K562 (cell line): ENCODE measurements at regions not wholly inside any gene's neighbourhood (a gene's known extent, or its start where the extent isn't known, plus 50 kb on each side); places are given as distances from the start of the nearest gene placed in this dataset.

ENCODE experiments used
- ATAC-seq: fragments of 200-7000 bp; cut with Tn5 transposase; 3 replicates; pipeline ENCODE4 v1.9.1; 2020; ENCODE audit warnings: moderate library complexity
- BruUV-seq: library from RNA; stranded (reverse); fragments of 400-500 nt; replicated peaks from 2 replicates; lab custom pipeline; 2021; lab: Mats Ljungman, UMichigan
- CTCF ChIA-PET: fragments of 300-600 bp; formaldehyde crosslinking; extraction: SDS; loops from one replicate; lab custom pipeline; 2021; ENCODE audit warnings: low intra/inter-chr PET ratio; lab: Yijun Ruan, JAX
- POLR2A ChIA-PET: fragments of 300-600, 350-650 bp; sonication (Branson Sonifier 250); formaldehyde crosslinking; extraction: SDS; loops from one replicate; lab custom pipeline; 2021; ENCODE audit warnings: antibody characterized with exemption, inconsistent platforms; lab: Yijun Ruan, JAX
- DNase-seq, 4 experiments: peaks; one replicate each; pipeline versions ENCODE4 v3.0.0 to v3.0.0-alpha.2; 2011 to 2018; ENCODE audit warnings: low spot score in 3 of 4, mixed read lengths in 3 of 4; ENCODE audit errors: extremely low read depth in 1 of 4
- FAIRE-seq: peaks from 2 replicates; lab custom pipeline; 2011; peaks lifted over from hg19 to GRCh38; lab: Jason Lieb, UNC
- H2AFZ ChIP-seq: 2 replicates; pipeline ENCODE4 v1.6.0; 2011; ENCODE audit warnings: low read depth, low read length, control low read depth, inconsistent platforms
- H3K27ac ChIP-seq: fragments of 200-600 bp; 3 replicates; pipeline ENCODE4 v1.8.0; 2011; ENCODE audit warnings: low read depth, mild to moderate bottlenecking, control low read depth, inconsistent platforms, low read length, moderate library complexity, mixed read lengths; ENCODE audit errors: extremely low read depth
- H3K27me3 ChIP-seq, 2 experiments: fragments of 300-600 bp in 1 of 2; 2 replicates in 1 of 2; 3 replicates in 1 of 2; pipeline versions ENCODE4 v1.6.0 to v1.8.0; 2011; ENCODE audit warnings: inconsistent platforms in 2 of 2, low read length in 2 of 2, mild to moderate bottlenecking in 1 of 2, mixed read lengths in 1 of 2, moderate library complexity in 1 of 2; ENCODE audit not compliant: control insufficient read depth in 2 of 2, insufficient read depth in 2 of 2
- H3K36me3 ChIP-seq: fragments of 300-600 bp; 3 replicates; pipeline ENCODE4 v1.8.0; 2011; ENCODE audit warnings: mild to moderate bottlenecking, low read length, inconsistent platforms; ENCODE audit not compliant: control insufficient read depth, insufficient read depth
- H3K4me1 ChIP-seq, 2 experiments: fragments of 200-600 bp in 1 of 2; replicated peaks in 1 of 2; 2 replicates in 1 of 2; 3 replicates in 1 of 2; pipeline versions ENCODE4 v1.5.1 to v1.8.0; 2011; ENCODE audit warnings: inconsistent platforms in 2 of 2, low read length in 2 of 2, mild to moderate bottlenecking in 1 of 2, mixed read lengths in 1 of 2, moderate library complexity in 1 of 2; ENCODE audit not compliant: control insufficient read depth in 2 of 2, insufficient read depth in 2 of 2
- H3K4me2 ChIP-seq: 2 replicates; pipeline ENCODE4 v1.6.1; 2011; ENCODE audit warnings: low read length, control low read depth, inconsistent platforms, mixed read lengths; ENCODE audit not compliant: insufficient read depth
- H3K4me3 ChIP-seq: fragments of 200-600 bp; sonication (generic), shearing (Covaris generic); 2 replicates; pipeline ENCODE4 v1.5.1; 2016; ENCODE audit warnings: control low read depth, inconsistent platforms
- H3K79me2 ChIP-seq: fragments of 200-600 bp; 3 replicates; pipeline ENCODE4 v1.8.0; 2011; ENCODE audit warnings: low read length, inconsistent platforms; ENCODE audit not compliant: control insufficient read depth, insufficient read depth
- H3K9ac ChIP-seq, 2 experiments: 2 replicates each; pipeline versions ENCODE4 v1.6.0 to v1.6.1; 2011; ENCODE audit warnings: low read depth in 2 of 2, low read length in 2 of 2, control low read depth in 1 of 2, inconsistent platforms in 1 of 2, mild to moderate bottlenecking in 1 of 2, mixed read lengths in 1 of 2; ENCODE audit not compliant: insufficient read depth in 1 of 2
- H3K9me1 ChIP-seq: one replicate; pipeline ENCODE4 v1.6.0; 2011; ENCODE audit warnings: inconsistent platforms, mild to moderate bottlenecking, low read length, moderate library complexity; ENCODE audit not compliant: control insufficient read depth, insufficient read depth
- H3K9me3 ChIP-seq: replicated peaks from 2 replicates; pipeline ENCODE4 v1.5.1; 2011; ENCODE audit warnings: low read depth, low read length, inconsistent platforms; ENCODE audit not compliant: control insufficient read depth, insufficient read depth
- H4K20me1 ChIP-seq: replicated peaks from 2 replicates; pipeline ENCODE4 v1.6.1; 2011; ENCODE audit warnings: low read length, inconsistent platforms, mixed read lengths; ENCODE audit not compliant: control insufficient read depth, insufficient read depth
- CC2D1A ChIP-seq: fragments of 450-650 bp; IDR thresholded peaks from 2 replicates; pipeline ENCODE4 v1.6.1; 2017; ENCODE audit warnings: mild to moderate bottlenecking
- E2F6 ChIP-seq, 2 experiments: IDR thresholded peaks; 2 replicates each; pipeline ENCODE4 v1.6.1; 2011; ENCODE audit warnings: borderline replicate concordance in 1 of 2, control low read depth in 1 of 2, low read depth in 1 of 2, low read length in 1 of 2, mild to moderate bottlenecking in 1 of 2, mixed read lengths in 1 of 2, moderate library complexity in 1 of 2; ENCODE audit not compliant: insufficient read depth in 1 of 2, insufficient read length in 1 of 2, poor library complexity in 1 of 2, severe bottlenecking in 1 of 2; ENCODE audit errors: extremely low read depth in 1 of 2
- EP400 ChIP-seq: fragments of 450-650 bp; IDR thresholded peaks from 2 replicates; pipeline ENCODE4 v1.6.1; 2017; ENCODE audit warnings: antibody characterized with exemption, mild to moderate bottlenecking, moderate library complexity
- KLF13 ChIP-seq: fragments of 450-650 bp; IDR thresholded peaks from 2 replicates; pipeline ENCODE4 v1.6.1; 2016; ENCODE audit warnings: missing genetic modification characterization, low read depth, mild to moderate bottlenecking, missing compliant biosample characterization, moderate library complexity, borderline replicate concordance
- MTF1 ChIP-seq: fragments of 250-450 bp; sonication (Bioruptor Pico); IDR thresholded peaks from 2 replicates; pipeline ENCODE4 v1.9.0; 2021; ENCODE audit warnings: moderate library complexity, mild to moderate bottlenecking, inconsistent platforms, borderline replicate concordance
- PCBP1 ChIP-seq: fragments of 200-400 bp; formaldehyde crosslinking; IDR thresholded peaks from 2 replicates; pipeline ENCODE4 v1.6.1; 2018; ENCODE audit warnings: mild to moderate bottlenecking, low read depth, low read length; ENCODE audit not compliant: poor library complexity, severe bottlenecking
- SETDB1 ChIP-seq: IDR thresholded peaks from one replicate; pipeline ENCODE4 v1.6.1; 2012; ENCODE audit warnings: low read length, control low read depth, inconsistent platforms
- SIN3B ChIP-seq: fragments of 450-650 bp; IDR thresholded peaks from 2 replicates; pipeline ENCODE4 v1.6.1; 2017; ENCODE audit warnings: low read depth, mild to moderate bottlenecking, moderate library complexity
- THRAP3 ChIP-seq: fragments of 450-650 bp; IDR thresholded peaks from 2 replicates; pipeline ENCODE4 v1.6.1; 2016; ENCODE audit warnings: mild to moderate bottlenecking, inconsistent platforms, borderline replicate concordance
- TSHZ1 ChIP-seq: fragments of 250-450 bp; sonication (Bioruptor Pico); IDR thresholded peaks from 2 replicates; pipeline ENCODE4 v1.4.0; 2020; ENCODE audit warnings: mild to moderate bottlenecking, moderate library complexity
- ZBTB2 ChIP-seq: fragments of 450-650 bp; IDR thresholded peaks from 2 replicates; pipeline ENCODE4 v1.6.1; 2016; ENCODE audit warnings: antibody characterized with exemption
- ZBTB34 ChIP-seq: fragments of 250-450 bp; sonication (Bioruptor Pico); IDR thresholded peaks from 2 replicates; pipeline ENCODE4 v1.8.0; 2021; ENCODE audit warnings: mild to moderate bottlenecking, moderate library complexity
- ZKSCAN8 ChIP-seq: fragments of 200-800 bp; sonication (Bioruptor generic); IDR thresholded peaks from 2 replicates; pipeline ENCODE4 v1.6.1; 2016; ENCODE audit warnings: missing genetic modification characterization, missing compliant biosample characterization
- ZNF23 ChIP-seq: fragments of 250-450 bp; sonication (Bioruptor Pico); IDR thresholded peaks from 2 replicates; pipeline ENCODE4 v1.4.0; 2020; ENCODE audit warnings: mild to moderate bottlenecking
- ZNF239 ChIP-seq: fragments of 250-450 bp; sonication (Bioruptor Pico); IDR thresholded peaks from 2 replicates; pipeline ENCODE4 v1.4.0; 2020; ENCODE audit warnings: mild to moderate bottlenecking
- ZNF24 ChIP-seq: fragments of 450-650 bp; IDR thresholded peaks from 2 replicates; pipeline ENCODE4 v1.6.1; 2016
- WGBS: fragments of 100-300 bp; shearing (Covaris generic); methylation state at CpG from one replicate; pipeline ENCODE4 v1.1.6; 2016; ENCODE audit warnings: low coverage, mixed read lengths; ENCODE audit not compliant: insufficient coverage; ENCODE audit errors: missing lambda C conversion rate; 5-methylcytosine and 5-hydroxymethylcytosine counted together
- in situ Hi-C: fragments of 300-500 bp; cut with MboI; formaldehyde crosslinking; loops from 4 replicates; pipeline ENCODE4 v1.15.0; 2018; ENCODE audit warnings: inconsistent platforms, mixed read lengths
- intact Hi-C: fragments of 100-400 bp; cut with micrococcal nuclease; formaldehyde crosslinking; loops from 2 replicates; pipeline ENCODE4 v1.14.2; 2022

GRCh38 chr2:123540291-123540690 lies 484.8 kb upstream of the CNTNAP5 start:
- Histone ChIP-seq H3K9me1 (no peaks in the 10 kb centered on the region), H3K4me1 (no peaks in the 10 kb centered on the region), H3K27ac (no peak overlapping the region), H2AFZ (no peak overlapping the region), H3K27me3 (no peaks in the 10 kb centered on the region), H3K9ac (no peak overlapping the region), H4K20me1 (no peaks in the 10 kb centered on the region), H3K4me3 (no peak overlapping the region), H3K79me2 (no peaks in the 10 kb centered on the region), H3K4me2 (no peak overlapping the region), H3K36me3 (no peaks in the 10 kb centered on the region), H3K9me3 (no peaks in the 10 kb centered on the region)
- ATAC-seq (no peak), FAIRE-seq (no peak), DNase-seq (no peak)
- no TSS peak for BruUV-seq
- in situ Hi-C loops (no loop called here), intact Hi-C loops (no loop called here)
- WGBS, result 0% methylated on average over 5 of the region's 5 CpGs
- POLR2A ChIA-PET, result no interaction called here
- TF ChIP-seq CC2D1A (no peak), ZBTB2 (no peak), ZBTB34 (CRISPR knock-in tag) (no peak), EP400 (no peak), ZNF23 (CRISPR knock-in tag) (no peak), PCBP1 (no peak), E2F6 (IDR thresholded peaks at IDR 0.05; ENCODE audit: borderline replicate concordance in 1 of 2, extremely low read depth in 1 of 2, insufficient read depth in 1 of 2, insufficient read length in 1 of 2, low read depth in 1 of 2, low read length in 1 of 2, poor library complexity in 1 of 2, severe bottlenecking in 1 of 2) (no peak), SETDB1 (no peak), ZNF24 (no peak), MTF1 (no peak), KLF13 (tag) (no peak), ZKSCAN8 (CRISPR knock-in tag) (no peak), TSHZ1 (CRISPR knock-in tag) (no peak), ZNF239 (CRISPR knock-in tag) (no peak), SIN3B (no peak), THRAP3 (no peak)
- CTCF ChIA-PET, result no interaction called here
